ENCODE measurements at regions not wholly inside any gene's neighbourhood (a gene's known extent, or its start where the extent isn't known, plus 50 kb on each side); places are given as distances from the start of the nearest gene placed in this dataset.

GRCh38 chr2:23286758-23287704, 97.9 kb upstream of the KLHL29 start:
- DNase-seq (ENCODE audit: low spot score) = peak; percentile 90
- intact Hi-C loops (cut with DNase I) = no loop called here

- no peak for DNase-seq (ENCODE audit: low spot score)
- intact Hi-C loops (cut with DNase I) = no loop called here
Observed at GRCh38 chr2:23289671-23290070, 95.3 kb upstream of the KLHL29 start.

GRCh38 chr2:23291239-23291638, 93.7 kb upstream of the KLHL29 start:
- no peak for DNase-seq (ENCODE audit: low spot score)
- intact Hi-C loops (cut with DNase I) = no loop called here

- DNase-seq (ENCODE audit: low spot score) = no peak
- intact Hi-C loops (cut with DNase I) = no loop called here
Observed at GRCh38 chr2:23292024-23292423, 93.0 kb upstream of the KLHL29 start.

GRCh38 chr2:23293063-23293462, 91.9 kb upstream of the KLHL29 start:
- DNase-seq (ENCODE audit: low spot score) = no peak
- intact Hi-C loops (cut with DNase I) = no loop called here

DNA sequence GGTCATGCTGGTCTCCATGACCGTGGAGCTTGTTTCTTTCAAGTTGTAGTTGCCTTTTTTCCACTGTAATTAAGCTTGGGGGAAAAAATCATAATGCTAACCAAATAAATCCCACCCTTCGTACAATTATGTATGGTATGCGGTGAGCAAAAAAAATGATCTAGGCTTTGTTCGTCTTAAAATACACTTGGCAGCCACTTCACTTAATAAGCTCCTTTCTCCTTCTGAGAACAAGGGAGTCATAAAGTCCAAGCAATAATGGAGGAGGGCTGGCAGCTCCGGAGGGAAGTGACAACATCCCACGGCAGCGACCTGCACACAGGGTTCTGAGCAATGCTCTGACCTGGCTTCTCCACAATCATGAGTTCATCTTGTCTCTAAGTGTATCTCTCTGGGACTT, 91.2 kb upstream of the KLHL29 start:
- intact Hi-C loops (cut with DNase I) = no loop called here
- no peak for DNase-seq (ENCODE audit: low spot score)

DNA sequence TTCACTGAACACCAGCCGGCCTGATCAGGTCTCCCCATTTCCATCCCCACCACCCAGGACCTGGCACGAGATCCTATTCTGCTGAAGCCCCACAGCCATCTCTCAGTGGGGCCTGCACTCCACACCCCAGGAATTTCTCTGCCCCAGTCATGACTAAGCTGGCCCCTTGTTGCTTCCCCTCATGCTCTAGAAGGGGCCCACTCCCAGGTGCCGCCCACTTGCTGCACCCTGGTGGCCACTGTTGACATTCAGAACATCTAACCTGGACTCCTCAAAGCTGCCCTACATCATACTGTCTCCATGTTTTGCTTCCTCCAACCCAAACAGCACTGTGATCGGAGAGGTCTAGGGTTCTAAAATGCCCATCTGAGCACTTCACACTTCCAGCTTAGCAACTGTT, 90.7 kb upstream of the KLHL29 start:
- intact Hi-C loops (cut with DNase I) = no loop called here
- DNase-seq (ENCODE audit: low spot score) = no peak

GRCh38 chr2:23296691-23297090, 88.3 kb upstream of the KLHL29 start:
- DNase-seq (ENCODE audit: low spot score) = no peak
- intact Hi-C loops (cut with DNase I) = no loop called here

GRCh38 chr2:23297112-23297511, 87.9 kb upstream of the KLHL29 start:
- intact Hi-C loops (cut with DNase I) = no loop called here
- no peak for DNase-seq (ENCODE audit: low spot score)

GRCh38 chr2:23298551-23298950, 86.4 kb upstream of the KLHL29 start:
- intact Hi-C loops (cut with DNase I) = no loop called here
- no peak for DNase-seq (ENCODE audit: low spot score)

- no peak for DNase-seq (ENCODE audit: low spot score)
- intact Hi-C loops (cut with DNase I) = no loop called here
Observed at GRCh38 chr2:23299476-23300195, 85.3 kb upstream of the KLHL29 start.

DNA sequence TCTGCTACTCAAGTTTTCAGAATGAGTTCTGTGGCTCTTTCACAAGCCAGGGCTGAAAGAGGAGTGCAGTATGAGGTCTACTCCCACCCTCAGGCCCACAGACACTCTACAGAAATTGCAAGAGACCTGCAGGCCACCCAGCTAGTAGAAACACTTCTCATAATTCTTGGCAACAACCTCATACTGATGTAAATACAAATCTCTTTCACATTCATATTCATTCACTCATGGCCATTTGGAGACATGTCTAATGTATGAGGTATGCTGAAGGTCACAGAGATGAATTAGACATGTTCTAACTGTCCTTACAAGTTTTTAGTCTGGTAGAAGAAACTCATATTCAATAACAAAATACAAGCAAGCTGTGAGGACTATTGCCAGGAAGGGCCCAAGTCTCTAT, 83.8 kb upstream of the KLHL29 start:
- no peak for DNase-seq (ENCODE audit: low spot score)
- intact Hi-C loops (cut with DNase I) = no loop called here

GRCh38 chr2:23302591-23302990, 82.4 kb upstream of the KLHL29 start:
- DNase-seq (ENCODE audit: low spot score) = no peak
- intact Hi-C loops (cut with DNase I) = no loop called here

GRCh38 chr2:23306401-23306800, 78.6 kb upstream of the KLHL29 start:
- intact Hi-C loops (cut with DNase I) = no loop called here
- DNase-seq (ENCODE audit: low spot score) = no peak

GRCh38 chr2:23311186-23311585, 73.8 kb upstream of the KLHL29 start:
- intact Hi-C loops (cut with DNase I) = no loop called here
- no peak for DNase-seq (ENCODE audit: low spot score)

- DNase-seq (ENCODE audit: low spot score) = no peak
- intact Hi-C loops (cut with DNase I) = no loop called here
Observed at GRCh38 chr2:23312996-23313606, 71.9 kb upstream of the KLHL29 start.

DNA sequence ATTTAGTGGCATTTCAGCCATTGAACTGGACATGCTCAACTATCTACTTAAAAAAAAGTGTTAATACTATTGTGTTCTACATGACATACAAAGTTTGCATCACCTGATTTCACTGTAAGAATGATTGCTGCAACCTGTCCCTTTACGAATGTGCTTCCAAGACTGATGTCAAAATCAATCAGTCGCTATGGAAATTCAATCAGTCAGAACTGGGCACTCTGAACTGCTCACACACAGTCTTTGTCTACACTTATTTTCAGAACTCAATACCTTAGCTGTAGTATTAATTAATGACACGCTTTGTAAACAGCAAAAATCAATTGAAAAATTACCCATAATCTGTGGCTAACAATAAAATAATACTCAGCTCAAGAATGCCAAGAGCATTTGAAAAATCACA, 70.3 kb upstream of the KLHL29 start:
- intact Hi-C loops (cut with DNase I) = no loop called here

DNA sequence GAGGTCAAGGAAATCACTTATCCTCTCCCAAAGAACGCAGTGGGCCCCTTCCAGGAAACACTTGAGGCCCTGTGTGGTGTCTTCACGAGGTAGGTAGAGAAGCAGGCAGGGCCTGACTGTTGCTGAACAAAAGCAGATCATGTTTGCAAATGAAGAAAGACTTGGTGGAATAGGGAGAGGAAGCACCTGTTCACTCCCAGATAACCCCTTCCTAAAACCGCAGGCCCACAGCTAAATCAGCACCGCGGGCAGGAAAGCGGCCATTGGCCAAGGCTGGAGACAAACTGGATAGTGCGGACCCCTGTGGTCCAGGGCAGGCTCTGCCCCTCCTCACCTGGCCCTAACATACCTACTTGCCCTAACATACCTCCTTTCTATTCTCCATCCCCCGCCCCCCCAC, 64.9 kb upstream of the KLHL29 start:
- intact Hi-C loops (cut with DNase I) = no loop called here
- DNase-seq (ENCODE audit: low spot score) = no peak

More for the DNA sequence above, 70.3 kb upstream of the KLHL29 start:
- no peak for DNase-seq (ENCODE audit: low spot score)

DNA sequence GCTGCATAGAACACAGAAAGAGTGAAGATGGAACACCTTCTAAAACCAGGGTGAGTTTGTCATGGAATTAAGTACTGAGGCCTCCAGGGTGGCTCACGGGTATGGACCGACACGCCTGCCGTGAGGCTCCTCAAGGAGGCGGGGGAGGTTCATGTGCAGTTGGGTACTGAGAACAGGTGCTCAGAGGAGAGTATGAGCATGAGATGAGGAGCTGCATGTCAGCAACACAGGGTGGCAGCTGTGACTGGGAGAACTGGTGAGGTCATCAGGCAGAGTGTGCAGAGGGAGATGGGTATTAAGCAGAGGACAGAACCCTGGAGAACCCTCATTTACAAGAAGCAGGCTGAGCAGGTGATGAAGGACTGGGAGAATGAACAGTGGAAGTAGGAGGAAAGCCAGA, 63.2 kb upstream of the KLHL29 start:
- intact Hi-C loops (cut with DNase I) = no loop called here
- DNase-seq (ENCODE audit: low spot score) = no peak

- intact Hi-C loops (cut with DNase I) = no loop called here
- DNase-seq (ENCODE audit: low spot score) = no peak
Observed at GRCh38 chr2:23322567-23323197, 62.3 kb upstream of the KLHL29 start.
